IMR-90 (cell line): ENCODE measurements at regions not wholly inside any gene's neighbourhood (a gene's known extent, or its start where the extent isn't known, plus 50 kb on each side); places are given as distances from the start of the nearest gene placed in this dataset.
"Not testable (repeated sequence)": the region's sequence is repeated elsewhere in the genome, so short reads cannot be mapped to it uniquely, and the experiment has no call there.

ENCODE experiments used
- ATAC-seq: fragments of 200-7000 bp; cut with Tn5 transposase; 2 replicates; pipeline ENCODE4 v1.9.1; 2020; ENCODE audit warnings: low read depth, mild to moderate bottlenecking, moderate library complexity
- BruUV-seq: library from RNA; stranded (reverse); fragments of 400-500 nt; replicated peaks from 2 replicates; lab custom pipeline; 2021; lab: Mats Ljungman, UMichigan
- CTCF ChIA-PET: fragments of 300-600 bp; formaldehyde crosslinking; extraction: SDS; loops from one replicate; lab custom pipeline; 2021; ENCODE audit warnings: antibody characterized with exemption; lab: Yijun Ruan, JAX
- POLR2A ChIA-PET: fragments of 300-600 bp; sonication (Branson Sonifier 250); formaldehyde crosslinking; loops from one replicate; lab custom pipeline; 2022; ENCODE audit warnings: antibody characterized with exemption; ENCODE audit not compliant: unreplicated experiment; lab: Charles Lee
- DNase-seq: peaks from one replicate; pipeline ENCODE4 v3.0.0; 2013
- H2AFZ ChIP-seq: replicated peaks from 2 replicates; pipeline ENCODE3; 2013; ENCODE audit warnings: low read length, mild to moderate bottlenecking; ENCODE audit not compliant: poor library complexity
- H2AK5ac ChIP-seq: 2 replicates; pipeline ENCODE4 v1.6.1; 2013; ENCODE audit warnings: low read depth, low read length, inconsistent platforms
- H2AK9ac ChIP-seq: replicated peaks from 2 replicates; pipeline ENCODE3; 2013; ENCODE audit warnings: mild to moderate bottlenecking, low read depth, low read length, moderate library complexity; ENCODE audit not compliant: poor library complexity
- H2BK120ac ChIP-seq: 2 replicates; pipeline ENCODE4 v1.6.1; 2013; ENCODE audit warnings: low read depth, low read length, inconsistent platforms
- H2BK15ac ChIP-seq: 3 replicates; pipeline ENCODE4 v1.6.1; 2013; ENCODE audit warnings: low read depth, low read length, inconsistent platforms
- H2BK20ac ChIP-seq: 2 replicates; pipeline ENCODE4 v1.6.1; 2013; ENCODE audit warnings: low read depth, mild to moderate bottlenecking, inconsistent platforms, low read length, moderate library complexity
- H2BK5ac ChIP-seq: 2 replicates; pipeline ENCODE4 v1.6.1; 2013; ENCODE audit warnings: mild to moderate bottlenecking, low read depth, low read length, inconsistent platforms; ENCODE audit not compliant: poor library complexity, severe bottlenecking
- H3K14ac ChIP-seq: replicated peaks from 2 replicates; pipeline ENCODE4 v1.6.1; 2013; ENCODE audit warnings: low read depth, low read length, inconsistent platforms
- H3K18ac ChIP-seq: 2 replicates; pipeline ENCODE4 v1.6.1; 2013; ENCODE audit warnings: low read depth, low read length, control low read depth
- H3K23ac ChIP-seq: 2 replicates; pipeline ENCODE4 v1.6.1; 2013; ENCODE audit warnings: low read depth, low read length, inconsistent platforms
- H3K27ac ChIP-seq: 2 replicates; pipeline ENCODE4 v1.5.1; 2013; ENCODE audit warnings: mild to moderate bottlenecking, control low read depth, low read length; ENCODE audit not compliant: insufficient read depth
- H3K27me3 ChIP-seq: 2 replicates; pipeline ENCODE4 v1.6.1; 2013; ENCODE audit warnings: low read length; ENCODE audit not compliant: control insufficient read depth, insufficient read depth
- H3K36me3 ChIP-seq: 2 replicates; pipeline ENCODE4 v1.6.1; 2013; ENCODE audit warnings: low read length, mixed read lengths; ENCODE audit not compliant: control insufficient read depth, insufficient read depth
- H3K4ac ChIP-seq: 2 replicates; pipeline ENCODE4 v1.6.1; 2013; ENCODE audit warnings: low read depth, low read length, inconsistent platforms
- H3K4me1 ChIP-seq: 2 replicates; pipeline ENCODE4 v1.6.1; 2013; ENCODE audit warnings: low read length, mixed read lengths; ENCODE audit not compliant: control insufficient read depth, insufficient read depth
- H3K4me2 ChIP-seq: 2 replicates; pipeline ENCODE4 v1.6.1; 2013; ENCODE audit warnings: low read depth, mild to moderate bottlenecking, control low read depth, low read length, moderate library complexity
- H3K4me3 ChIP-seq: 2 replicates; pipeline ENCODE4 v1.5.1; 2013; ENCODE audit warnings: low read depth, mild to moderate bottlenecking, control low read depth, low read length, moderate library complexity; ENCODE audit not compliant: insufficient read depth
- H3K56ac ChIP-seq: 2 replicates; pipeline ENCODE4 v1.6.1; 2013; ENCODE audit warnings: low read length, inconsistent platforms; ENCODE audit not compliant: insufficient read depth; ENCODE audit errors: extremely low read depth
- H3K79me1 ChIP-seq, 2 experiments: 2 replicates each; pipeline ENCODE4 v1.6.1; 2013; ENCODE audit warnings: low read length in 2 of 2, inconsistent platforms in 1 of 2, low read depth in 1 of 2
- H3K9ac ChIP-seq: 2 replicates; pipeline ENCODE4 v1.6.1; 2013; ENCODE audit warnings: low read depth, low read length, control low read depth
- H3K9me1 ChIP-seq: 2 replicates; pipeline ENCODE4 v1.6.1; 2013; ENCODE audit warnings: low read length, inconsistent platforms; ENCODE audit not compliant: insufficient read depth
- H3K9me3 ChIP-seq: 2 replicates; pipeline ENCODE4 v1.6.1; 2013; ENCODE audit warnings: low read length; ENCODE audit not compliant: control insufficient read depth, insufficient read depth
- H4K20me1 ChIP-seq: 2 replicates; pipeline ENCODE4 v1.6.1; 2013; ENCODE audit warnings: low read length, inconsistent platforms; ENCODE audit not compliant: insufficient read depth
- H4K5ac ChIP-seq: 2 replicates; pipeline ENCODE4 v1.6.1; 2013; ENCODE audit warnings: mild to moderate bottlenecking, low read depth, low read length, control low read depth
- H4K8ac ChIP-seq, 2 experiments: 2 replicates each; pipeline ENCODE4 v1.6.1; 2013; ENCODE audit warnings: low read depth in 2 of 2, low read length in 2 of 2, control low read depth in 1 of 2, inconsistent platforms in 1 of 2
- H4K91ac ChIP-seq: 2 replicates; pipeline ENCODE4 v1.6.1; 2013; ENCODE audit warnings: low read depth, low read length, inconsistent platforms; ENCODE audit not compliant: insufficient read depth
- WGBS, 2 experiments: methylation state at CpG; one replicate each; pipeline versions ENCODE4 v1.1.5 to v1.1.7; 2013; ENCODE audit warnings: missing lambda C conversion rate in 2 of 2; ENCODE audit not compliant: insufficient read length in 1 of 2; ENCODE audit errors: extremely low coverage in 2 of 2; 5-methylcytosine and 5-hydroxymethylcytosine counted together
- dilution Hi-C: fragments of 300-500 bp; cut with HindIII; formaldehyde crosslinking; loops from one replicate; pipeline ENCODE4 v1.14.3; 2018; ENCODE audit warnings: low sequenced_read_pairs; ENCODE audit not compliant: unreplicated experiment
- in situ Hi-C: fragments of 300-500 bp; cut with MboI; formaldehyde crosslinking; loops from 3 replicates; pipeline ENCODE4 v1.14.3; 2019; ENCODE audit warnings: low sequenced_read_pairs, inconsistent platforms, mixed read lengths
- intact Hi-C: fragments of 100-400 bp; cut with micrococcal nuclease; formaldehyde crosslinking; loops from 2 replicates; pipeline ENCODE4 v1.10.0; 2022

GRCh38 chr18:78879072-78879883 lies 100.3 kb upstream of the SALL3 start:
- H3K27ac ChIP-seq, H3K14ac ChIP-seq, H3K4me1 ChIP-seq, H2BK15ac ChIP-seq, BruUV-seq, H2BK120ac ChIP-seq, H4K20me1 ChIP-seq, H4K91ac ChIP-seq, H3K23ac ChIP-seq, H4K8ac ChIP-seq, POLR2A ChIA-PET, ATAC-seq, H3K27me3 ChIP-seq, in situ Hi-C loops, DNase-seq, intact Hi-C loops, H3K9me1 ChIP-seq, H2AK9ac ChIP-seq, H2AK5ac ChIP-seq, H3K79me1 ChIP-seq, H2BK20ac ChIP-seq, H2BK5ac ChIP-seq, H2AFZ ChIP-seq, H3K4me2 ChIP-seq, H3K36me3 ChIP-seq, H3K56ac ChIP-seq, H3K9ac ChIP-seq, H3K4ac ChIP-seq, dilution Hi-C loops, H4K5ac ChIP-seq, CTCF ChIA-PET, H3K18ac ChIP-seq, H3K4me3 ChIP-seq: not testable (repeated sequence)
- peaks cover 31% of the 10 kb centered on the region for H3K9me3 ChIP-seq
- WGBS, 2 experiments: 76% methylated on average over 2 of the region's 56 CpGs; no CpG with 5 or more reads in 1 of the 2 experiments
